CD14-positive monocyte (primary cell): ENCODE measurements at regions not wholly inside any gene's neighbourhood (a gene's known extent, or its start where the extent isn't known, plus 50 kb on each side); places are given as distances from the start of the nearest gene placed in this dataset.
A peak's percentile ranks its signal among the peaks of the same experiment; 100 is the strongest.

ENCODE experiments used
- DNase-seq, 3 donors: peaks; one replicate each; pipeline ENCODE4 v3.0.0-alpha.2; 2011 to 2022
- H2AFZ ChIP-seq: 2 replicates; pipeline ENCODE4 v1.6.0; 2012; ENCODE audit warnings: mild to moderate bottlenecking, low read depth, low read length, inconsistent platforms; ENCODE audit not compliant: insufficient read depth, poor library complexity, severe bottlenecking
- H3K27ac ChIP-seq, 2 donors: 1 replicate in 1 of 2; 2 replicates in 1 of 2; pipeline ENCODE4 v1.5.1; 2012 to 2013; ENCODE audit warnings: low read length in 2 of 2, control low read depth in 1 of 2, inconsistent platforms in 1 of 2, low read depth in 1 of 2, mild to moderate bottlenecking in 1 of 2
- H3K27me3 ChIP-seq, 2 donors: one replicate each; pipeline versions ENCODE4 v1.6.0 to v1.6.1; 2011 to 2013; ENCODE audit warnings: low read length in 2 of 2; ENCODE audit not compliant: control insufficient read depth in 2 of 2, insufficient read depth in 2 of 2
- H3K36me3 ChIP-seq, 2 donors: replicated peaks in 1 of 2; 1 replicate in 1 of 2; 2 replicates in 1 of 2; pipeline versions ENCODE4 v1.5.1 to v1.6.1; 2012 to 2013; ENCODE audit warnings: low read length in 2 of 2, control low read depth in 1 of 2, inconsistent platforms in 1 of 2, mild to moderate bottlenecking in 1 of 2; ENCODE audit not compliant: insufficient read depth in 2 of 2, control insufficient read depth in 1 of 2
- H3K4me1 ChIP-seq, 2 donors: 1 replicate in 1 of 2; 2 replicates in 1 of 2; pipeline versions ENCODE4 v1.5.1 to v1.6.1; 2012 to 2013; ENCODE audit warnings: low read length in 2 of 2, control low read depth in 1 of 2, inconsistent platforms in 1 of 2, mild to moderate bottlenecking in 1 of 2, moderate library complexity in 1 of 2; ENCODE audit not compliant: insufficient read depth in 2 of 2, control insufficient read depth in 1 of 2
- H3K4me2 ChIP-seq: replicated peaks from 2 replicates; pipeline ENCODE3; 2012; ENCODE audit warnings: low read length, moderate library complexity, mild to moderate bottlenecking; ENCODE audit not compliant: poor library complexity, severe bottlenecking; ENCODE audit errors: extremely low read depth
- H3K4me3 ChIP-seq, 3 experiments: fragments of 200-600 bp in 1 of 3; sonication (generic) in 1 of 3; replicated peaks in 1 of 3; 1 replicate in 2 of 3; 2 replicates in 1 of 3; pipeline ENCODE4 v1.5.1; 2011 to 2013; ENCODE audit warnings: low read length in 3 of 3, mild to moderate bottlenecking in 3 of 3, control low read depth in 2 of 3, low read depth in 2 of 3, inconsistent platforms in 1 of 3, moderate library complexity in 1 of 3
- H3K79me2 ChIP-seq: 2 replicates; pipeline ENCODE4 v1.6.0; 2012; ENCODE audit warnings: mild to moderate bottlenecking, control low read depth, inconsistent platforms, low read length, moderate library complexity; ENCODE audit not compliant: insufficient read depth
- H3K9ac ChIP-seq: 2 replicates; pipeline ENCODE4 v1.6.0; 2017; ENCODE audit warnings: low read length, mild to moderate bottlenecking; ENCODE audit not compliant: insufficient read depth, poor library complexity, severe bottlenecking
- H3K9me3 ChIP-seq, 2 donors: replicated peaks in 1 of 2; 1 replicate in 1 of 2; 2 replicates in 1 of 2; pipeline versions ENCODE4 v1.5.1 to v1.6.1; 2012 to 2013; ENCODE audit warnings: low read length in 2 of 2, control low read depth in 1 of 2; ENCODE audit not compliant: control insufficient read depth in 1 of 2, insufficient read depth in 1 of 2
- H4K20me1 ChIP-seq: 2 replicates; pipeline ENCODE4 v1.6.0; 2012; ENCODE audit warnings: mild to moderate bottlenecking, low read length, control low read depth, moderate library complexity; ENCODE audit not compliant: insufficient read depth
- H3K27ac Mint-ChIP-seq, 7 donors: one replicate each; pipeline ENCODE4 v1.8.0; 2020; ENCODE audit warnings: mild to moderate bottlenecking in 7 of 7, mixed read lengths in 7 of 7, moderate library complexity in 6 of 7, inconsistent platforms in 2 of 7
- H3K27me3 Mint-ChIP-seq, 3 donors: one replicate each; pipeline ENCODE4 v1.8.0; 2021 to 2022; ENCODE audit warnings: low read depth in 3 of 3, mild to moderate bottlenecking in 3 of 3, mixed read lengths in 3 of 3, moderate library complexity in 3 of 3, inconsistent platforms in 1 of 3
- H3K36me3 Mint-ChIP-seq, 2 donors: one replicate each; pipeline ENCODE4 v1.8.0; 2020; ENCODE audit warnings: mixed read lengths in 2 of 2, inconsistent platforms in 1 of 2, mild to moderate bottlenecking in 1 of 2
- H3K4me1 Mint-ChIP-seq: one replicate; pipeline ENCODE4 v1.8.0; 2020; ENCODE audit warnings: mild to moderate bottlenecking, mixed read lengths
- H3K4me3 Mint-ChIP-seq, 2 donors: one replicate each; pipeline ENCODE4 v1.8.0; 2020; ENCODE audit warnings: mild to moderate bottlenecking in 2 of 2, mixed read lengths in 2 of 2, moderate library complexity in 1 of 2
- H3K9me3 Mint-ChIP-seq, 7 donors: one replicate each; pipeline ENCODE4 v1.8.0; 2020 to 2022; ENCODE audit warnings: mixed read lengths in 7 of 7, mild to moderate bottlenecking in 6 of 7, moderate library complexity in 6 of 7, inconsistent platforms in 2 of 7
- CTCF ChIP-seq: fragments of 200-600 bp; IDR thresholded peaks from one replicate; pipeline ENCODE4 v1.8.0; 2022; ENCODE audit warnings: antibody characterized with exemption, mild to moderate bottlenecking
- WGBS: methylation state at CpG from one replicate; pipeline ENCODE4 v1.1.5; 2013; ENCODE audit warnings: missing lambda C conversion rate; ENCODE audit not compliant: insufficient coverage; 5-methylcytosine and 5-hydroxymethylcytosine counted together
- intact Hi-C, 2 donors: fragments of 100-400 bp; cut with micrococcal nuclease; formaldehyde crosslinking; loops; one replicate each; pipeline versions ENCODE4 v1.15.0 to v1.15.1; 2023

- Histone ChIP-seq H3K9ac (no peak overlapping the region), H3K4me1 (no peaks in the 10 kb centered on the region), H3K4me2 (no peak overlapping the region), H4K20me1 (no peaks in the 10 kb centered on the region), H3K4me3 (no peak overlapping the region), H3K27me3 (no peaks in the 10 kb centered on the region), H2AFZ (no peak overlapping the region), H3K27ac (no peak overlapping the region), H3K36me3 (no peaks in the 10 kb centered on the region), H3K79me2 (no peaks in the 10 kb centered on the region), H3K9me3 (no peaks in the 10 kb centered on the region)
- no peaks in the 10 kb centered on the region for H3K36me3 Mint-ChIP-seq
- peaks cover 0 to 2% (median 0%) of the 10 kb centered on the region in 7 donors for H3K9me3 Mint-ChIP-seq
- H3K4me3 Mint-ChIP-seq, result no peak overlapping the region
- TF ChIP-seq CTCF, result no peak
- DNase-seq, result no peak
- H3K4me1 Mint-ChIP-seq, result no peaks in the 10 kb centered on the region
- intact Hi-C loops, result no loop called here
- H3K27me3 Mint-ChIP-seq, result peaks cover 1 to 11% (median 3%) of the 10 kb centered on the region in 3 donors
- 100% methylated on average over 3 of the region's 7 CpGs for WGBS
- H3K27ac Mint-ChIP-seq, result no peak overlapping the region
These were observed 79.8 kb upstream of the MFGE8 start for GRCh38 chr15:88992912-88993376.

- H3K36me3 Mint-ChIP-seq, result no peaks in the 10 kb centered on the region
- H3K4me1 ChIP-seq, result no peaks in the 10 kb centered on the region
- no peak overlapping the region for H2AFZ ChIP-seq
- H3K4me1 Mint-ChIP-seq, result no peaks in the 10 kb centered on the region
- no peaks in the 10 kb centered on the region for H3K79me2 ChIP-seq
- intact Hi-C loops, result no loop called here
- no peak overlapping the region for H3K27ac ChIP-seq
- DNase-seq, result no peak
- H3K9me3 Mint-ChIP-seq, result peaks cover 0 to 2% (median 0%) of the 10 kb centered on the region in 7 donors
- no CpG with 5 or more reads among the region's 5 CpGs for WGBS
- H3K27me3 ChIP-seq, result no peaks in the 10 kb centered on the region
- no peaks in the 10 kb centered on the region for H3K36me3 ChIP-seq
- H3K27me3 Mint-ChIP-seq, result peaks cover 3 to 11% (median 3%) of the 10 kb centered on the region in 3 donors
- no peak for TF ChIP-seq CTCF
- H3K4me3 Mint-ChIP-seq, result no peak overlapping the region
- no peak overlapping the region for H3K9ac ChIP-seq
- H3K4me2 ChIP-seq, result no peak overlapping the region
- no peaks in the 10 kb centered on the region for H3K9me3 ChIP-seq
- no peaks in the 10 kb centered on the region for H4K20me1 ChIP-seq
- H3K4me3 ChIP-seq, result no peak overlapping the region
- H3K27ac Mint-ChIP-seq, result peak overlapping the region in 1 of 7 donors; percentile 53
These were observed 80.5 kb upstream of the MFGE8 start for GRCh38 chr15:88993662-88994061.
